HG03039 (cell line): ENCODE measurements at regions not wholly inside any gene's neighbourhood (a gene's known extent, or its start where the extent isn't known, plus 50 kb on each side); places are given as distances from the start of the nearest gene placed in this dataset.

Experiments
- ATAC-seq: cut with Tn5 transposase; IDR thresholded peaks from one replicate; pipeline ENCODE4 v1.9.1; 2021; ENCODE audit warnings: mild to moderate bottlenecking, moderate library complexity; ENCODE audit not compliant: unreplicated experiment

GRCh38 chr4:46684041-46684440, 225.0 kb downstream of the COX7B2 start:
- no peak for ATAC-seq

GRCh38 chr4:46676364-46676763, 232.7 kb downstream of the COX7B2 start:
- ATAC-seq = no peak

GRCh38 chr4:46674326-46674725, 234.7 kb downstream of the COX7B2 start:
- ATAC-seq = no peak

- ATAC-seq = no peak
Observed at GRCh38 chr4:46667790-46668189, 241.3 kb downstream of the COX7B2 start.

GRCh38 chr4:46656071-46656470, 253.0 kb downstream of the COX7B2 start:
- ATAC-seq = no peak

DNA sequence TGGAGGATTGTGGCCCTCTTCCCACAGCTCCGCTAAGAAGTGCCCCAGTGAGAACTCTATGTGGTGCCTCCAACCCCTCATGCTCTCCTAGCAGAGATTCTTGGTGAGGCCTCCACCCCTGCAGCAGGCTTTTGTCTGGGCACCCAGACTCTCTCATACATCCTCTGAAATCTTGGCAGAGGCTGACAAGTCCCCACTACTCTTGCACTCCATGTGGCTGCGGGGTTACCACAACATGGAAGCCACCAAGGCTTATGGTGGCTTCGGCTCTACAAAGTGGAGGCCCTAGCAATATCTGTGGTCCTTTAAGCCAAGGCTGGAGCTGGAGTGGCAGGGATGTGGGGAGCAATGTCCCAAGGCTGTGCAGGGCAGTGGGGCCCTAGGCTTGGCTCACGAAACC, 255.2 kb downstream of the COX7B2 start:
- no peak for ATAC-seq

GRCh38 chr4:46649390-46649789, 259.5 kb upstream of the GABRA2 start:
- ATAC-seq = no peak

DNA sequence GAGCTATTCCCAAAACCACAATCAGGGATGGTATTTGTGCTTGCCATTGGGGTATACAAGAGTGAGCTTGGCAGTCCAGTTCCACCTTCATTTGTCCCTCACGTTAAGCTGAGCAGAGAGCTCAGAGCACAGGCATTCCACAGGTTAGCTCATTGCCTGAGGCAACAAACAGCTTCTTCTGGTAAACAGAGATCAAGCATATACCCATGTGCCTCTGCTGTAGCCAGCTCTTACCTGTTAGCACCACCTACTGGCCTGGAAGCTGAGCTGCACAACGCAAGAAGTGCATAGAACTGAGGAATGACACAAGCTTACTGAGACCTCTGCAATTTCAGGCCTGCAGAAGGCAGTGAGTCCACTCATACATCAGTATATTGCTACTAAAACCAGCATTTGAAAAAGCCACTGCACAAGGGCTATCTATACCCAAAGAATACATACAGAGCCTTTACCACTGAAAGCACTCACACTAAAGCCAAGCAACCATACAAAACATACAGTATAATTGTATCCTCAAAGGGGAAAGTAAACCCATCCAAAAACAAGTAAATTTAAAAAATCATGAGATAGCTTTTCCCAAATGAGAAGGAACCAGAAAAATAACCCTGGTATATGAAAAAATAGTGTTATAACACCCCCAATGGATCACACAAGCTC, 258.3 kb upstream of the GABRA2 start:
- peak; percentile 89 for ATAC-seq

- ATAC-seq = no peak
Observed at GRCh38 chr4:46645126-46645525, 255.2 kb upstream of the GABRA2 start.
